OCI-LY7 (cell line): ENCODE measurements at regions not wholly inside any gene's neighbourhood (a gene's known extent, or its start where the extent isn't known, plus 50 kb on each side); places are given as distances from the start of the nearest gene placed in this dataset.

Experiments used
- EZH2phosphoT487 ChIP-seq: fragments of 200-600 bp; sonication (generic); IDR thresholded peaks from 2 replicates; pipeline ENCODE4 v1.6.1; 2018; ENCODE audit warnings: low read depth, borderline replicate concordance, mild to moderate bottlenecking, mixed run types, antibody characterized with exemption, low read length, moderate library complexity, mixed read lengths
- TF ChIP-seq, protein P1 (sequence below): fragments of 200-600 bp; sonication (generic); conservative IDR thresholded peaks from 2 replicates; pipeline ENCODE4 v1.5.1; 2014; ENCODE audit warnings: mild to moderate bottlenecking, antibody characterized with exemption, low read length, moderate library complexity, mixed read lengths

DNA sequence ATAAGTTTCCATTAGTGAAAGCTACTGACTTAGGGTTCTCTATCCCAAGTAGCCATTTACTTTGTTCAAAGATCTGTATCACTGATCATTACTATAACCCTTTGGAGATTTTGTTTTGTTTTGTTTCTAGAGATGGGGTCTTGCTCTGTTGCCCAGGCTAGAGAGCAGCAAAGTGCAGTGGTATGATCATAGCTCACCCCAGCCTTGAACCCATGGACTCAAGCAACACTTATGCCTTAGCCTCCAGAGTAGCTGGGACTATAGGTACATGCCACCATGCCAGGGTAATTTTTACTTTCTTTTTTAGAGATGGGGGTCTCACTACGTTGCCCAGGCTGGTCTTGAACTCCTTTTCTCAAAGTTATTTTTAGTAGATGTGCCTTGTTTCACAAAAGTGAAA lies 154.7 kb downstream of the KCNJ2 start:
- TF ChIP-seq, protein P1, sequence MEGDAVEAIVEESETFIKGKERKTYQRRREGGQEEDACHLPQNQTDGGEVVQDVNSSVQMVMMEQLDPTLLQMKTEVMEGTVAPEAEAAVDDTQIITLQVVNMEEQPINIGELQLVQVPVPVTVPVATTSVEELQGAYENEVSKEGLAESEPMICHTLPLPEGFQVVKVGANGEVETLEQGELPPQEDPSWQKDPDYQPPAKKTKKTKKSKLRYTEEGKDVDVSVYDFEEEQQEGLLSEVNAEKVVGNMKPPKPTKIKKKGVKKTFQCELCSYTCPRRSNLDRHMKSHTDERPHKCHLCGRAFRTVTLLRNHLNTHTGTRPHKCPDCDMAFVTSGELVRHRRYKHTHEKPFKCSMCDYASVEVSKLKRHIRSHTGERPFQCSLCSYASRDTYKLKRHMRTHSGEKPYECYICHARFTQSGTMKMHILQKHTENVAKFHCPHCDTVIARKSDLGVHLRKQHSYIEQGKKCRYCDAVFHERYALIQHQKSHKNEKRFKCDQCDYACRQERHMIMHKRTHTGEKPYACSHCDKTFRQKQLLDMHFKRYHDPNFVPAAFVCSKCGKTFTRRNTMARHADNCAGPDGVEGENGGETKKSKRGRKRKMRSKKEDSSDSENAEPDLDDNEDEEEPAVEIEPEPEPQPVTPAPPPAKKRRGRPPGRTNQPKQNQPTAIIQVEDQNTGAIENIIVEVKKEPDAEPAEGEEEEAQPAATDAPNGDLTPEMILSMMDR, result no peak
- no peak for TF ChIP-seq EZH2phosphoT487
